GM19023 (cell line): ENCODE measurements at regions not wholly inside any gene's neighbourhood (a gene's known extent, or its start where the extent isn't known, plus 50 kb on each side); places are given as distances from the start of the nearest gene placed in this dataset.
"Not testable (repeated sequence)": the region's sequence is repeated elsewhere in the genome, so short reads cannot be mapped to it uniquely, and the experiment has no call there.

Source experiments
- ATAC-seq: cut with Tn5 transposase; IDR thresholded peaks from one replicate; pipeline ENCODE4 v1.9.1; 2021; ENCODE audit warnings: mild to moderate bottlenecking, moderate library complexity; ENCODE audit not compliant: unreplicated experiment

GRCh38 chr2:18050001-18050400 lies 171.5 kb downstream of the KCNS3 start:
- no peak for ATAC-seq

DNA sequence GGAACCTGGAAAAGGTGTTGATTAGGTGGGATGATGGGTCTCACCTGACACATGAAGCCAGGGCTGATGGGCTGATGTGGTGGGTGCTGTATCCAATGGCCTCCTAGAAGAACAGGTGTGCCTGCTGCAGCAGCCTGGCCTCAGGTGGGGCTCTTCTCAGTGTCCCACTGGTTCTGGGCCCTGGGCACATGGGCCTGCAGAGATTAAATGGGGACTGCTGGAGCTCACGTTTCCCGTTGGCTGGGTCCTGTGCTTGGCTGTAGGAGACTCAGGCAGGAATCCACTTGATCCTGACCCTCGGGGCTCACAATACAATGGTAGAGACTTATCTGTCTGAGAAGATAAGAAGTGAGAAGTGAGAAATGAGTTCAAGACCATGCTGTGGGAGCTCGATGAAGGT lies 170.9 kb downstream of the KCNS3 start:
- ATAC-seq = no peak

- ATAC-seq = no peak
These were observed 169.6 kb downstream of the KCNS3 start for GRCh38 chr2:18047896-18048657.

GRCh38 chr2:18047213-18047611 lies 168.7 kb downstream of the KCNS3 start:
- no peak for ATAC-seq

DNA sequence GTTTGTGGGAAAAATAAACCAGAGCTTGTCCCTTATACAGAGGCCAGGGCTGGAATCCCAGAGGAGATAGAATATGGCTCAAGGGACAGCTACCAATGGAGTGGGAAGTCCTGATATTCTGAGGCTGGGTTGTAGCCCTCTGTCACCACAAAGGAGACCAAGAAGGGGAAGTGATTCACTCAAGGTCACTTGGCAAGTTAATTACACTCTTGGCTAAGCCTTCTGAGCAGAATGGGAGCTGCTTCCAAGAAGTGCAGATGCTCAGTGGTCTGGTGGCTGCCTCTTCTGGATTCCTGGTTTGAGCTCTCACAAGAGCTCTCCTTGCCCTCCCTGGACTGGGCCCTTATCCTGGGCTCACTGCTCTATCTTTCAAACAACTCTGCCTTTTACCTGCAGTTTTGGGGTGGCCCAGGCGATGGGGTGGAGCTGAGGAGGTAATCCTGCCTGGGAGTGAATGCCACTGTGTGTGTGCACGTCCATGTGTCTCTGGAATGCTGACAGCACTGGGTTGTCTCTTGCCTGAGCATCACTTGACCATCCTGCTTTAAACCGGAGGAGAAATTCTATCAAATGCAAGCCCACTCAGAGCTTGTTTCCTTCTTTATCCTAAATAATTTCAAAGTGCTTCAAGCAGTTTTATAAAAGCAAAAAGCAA lies 168.2 kb downstream of the KCNS3 start:
- ATAC-seq = no peak

- ATAC-seq = no peak
These were observed 167.6 kb downstream of the KCNS3 start for GRCh38 chr2:18046017-18046416.

GRCh38 chr2:18045230-18045629 lies 166.8 kb downstream of the KCNS3 start:
- no peak for ATAC-seq

DNA sequence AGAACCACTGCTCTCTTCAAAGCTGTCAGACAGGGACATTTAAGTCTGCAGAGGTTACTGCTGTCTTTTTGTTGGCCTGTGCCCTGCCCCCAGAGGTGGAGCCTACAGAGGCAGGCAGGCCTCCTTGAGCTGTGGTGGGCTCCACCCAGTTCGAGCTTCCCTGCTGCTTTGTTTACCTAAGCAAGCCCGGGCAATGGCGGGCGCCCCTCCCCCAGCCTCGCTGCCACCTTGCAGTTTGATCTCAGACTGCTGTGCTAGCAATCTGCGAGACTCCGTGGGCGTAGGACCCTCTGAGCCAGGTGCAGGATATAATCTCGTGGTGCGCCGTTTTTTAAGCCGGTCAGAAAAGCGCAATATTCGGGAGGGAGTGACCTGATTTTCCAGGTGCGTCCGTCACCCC lies 138.9 kb downstream of the KCNS3 start:
- ATAC-seq = not testable (repeated sequence)

DNA sequence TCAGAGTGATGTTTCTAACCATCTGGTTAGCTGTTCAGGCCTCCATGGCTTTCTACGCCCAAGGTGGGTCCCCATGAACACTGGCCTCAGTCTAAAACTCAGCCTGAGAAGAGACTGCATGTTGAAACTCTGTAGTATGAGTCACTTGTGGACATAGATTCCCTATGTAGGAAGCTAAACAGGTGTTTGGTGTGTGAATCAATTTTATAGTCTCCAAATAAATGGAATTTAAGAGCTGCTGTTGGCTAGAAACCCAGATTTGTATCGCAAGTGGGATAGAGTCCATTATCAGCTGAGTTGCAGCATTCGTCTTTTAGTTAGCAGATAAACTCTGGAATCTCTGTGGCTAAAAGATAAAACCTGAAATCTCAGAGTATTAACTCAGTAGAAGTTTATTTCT lies 131.4 kb downstream of the KCNS3 start:
- no peak for ATAC-seq

DNA sequence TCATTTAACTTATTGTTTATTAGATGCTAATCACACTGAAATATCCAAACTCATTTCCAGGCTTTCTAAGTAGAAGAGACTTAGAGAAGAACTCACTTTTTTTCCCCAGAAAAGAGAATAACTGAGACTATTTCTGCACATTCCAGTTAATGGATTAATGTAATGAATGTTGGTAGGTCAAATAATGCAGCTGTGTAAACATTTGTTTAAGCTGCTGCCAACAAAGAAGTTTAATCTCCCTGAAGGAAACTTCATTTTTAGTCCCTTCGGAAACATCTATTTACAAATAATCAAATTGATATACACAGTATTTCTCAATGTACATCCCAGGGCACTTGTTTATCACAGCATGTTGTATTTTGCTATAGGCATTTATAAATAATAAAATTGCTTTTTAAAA lies 126.9 kb downstream of the KCNS3 start:
- no peak for ATAC-seq

DNA sequence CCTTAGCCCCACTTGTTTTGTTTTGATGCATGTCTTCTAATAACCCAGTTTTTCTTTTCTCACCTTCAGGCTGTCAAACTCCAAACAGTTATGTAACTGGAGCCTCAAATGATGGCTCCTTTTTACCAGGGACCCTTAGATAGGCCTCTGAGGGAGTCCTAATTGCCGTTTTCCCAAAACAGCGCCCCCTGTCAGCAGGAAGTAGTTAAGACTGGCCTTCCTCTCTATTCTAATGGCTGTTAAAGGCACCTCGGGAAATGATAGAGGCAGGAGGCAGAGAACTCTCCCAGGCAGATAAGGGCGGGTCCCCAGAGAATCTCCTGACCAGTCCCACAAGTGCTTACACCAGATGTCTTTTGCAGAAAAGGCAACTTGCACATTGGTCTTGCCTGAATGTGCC lies 123.2 kb downstream of the KCNS3 start:
- ATAC-seq = no peak

GRCh38 chr2:17996978-17997377 lies 118.5 kb downstream of the KCNS3 start:
- no peak for ATAC-seq

DNA sequence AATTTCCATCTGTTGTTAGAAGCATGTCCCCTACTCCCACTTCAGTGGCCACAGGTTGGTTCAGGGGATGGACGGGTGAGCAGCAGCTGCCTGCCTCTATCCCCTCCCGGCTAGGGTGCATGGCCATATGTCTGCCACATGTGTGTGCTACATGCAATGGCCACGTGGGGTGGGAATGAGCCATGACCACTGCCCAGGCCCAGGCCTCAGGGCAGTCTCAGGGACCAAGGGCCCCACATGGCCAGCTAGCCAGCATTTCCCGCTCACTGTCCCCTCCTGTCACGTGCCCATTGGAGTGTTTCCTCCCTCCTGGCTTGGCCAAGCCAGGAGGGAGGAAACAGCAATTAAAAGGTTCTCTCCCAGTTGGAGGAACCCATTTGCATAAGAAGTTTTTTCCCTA lies 117.1 kb downstream of the KCNS3 start:
- no peak for ATAC-seq
